Prostate gland (tissue), 2 donors: ENCODE measurements at regions not wholly inside any gene's neighbourhood (a gene's known extent, or its start where the extent isn't known, plus 50 kb on each side); places are given as distances from the start of the nearest gene placed in this dataset.
"Not testable (repeated sequence)": the region's sequence is repeated elsewhere in the genome, so short reads cannot be mapped to it uniquely, and the experiment has no call there.

Experiments used
- DNase-seq: peaks from one replicate; pipeline ENCODE4 v3.0.0-alpha.2; 2019; ENCODE audit warnings: low spot score
- H3K27ac ChIP-seq, 2 donors: fragments of 200-600 bp; sonication (generic); 2 replicates each; pipeline ENCODE4 v1.5.1; 2017 to 2019
- H3K27me3 ChIP-seq: fragments of 200-600 bp; sonication (generic); replicated peaks from 2 replicates; pipeline ENCODE4 v1.5.1; 2019; ENCODE audit not compliant: insufficient read depth
- H3K36me3 ChIP-seq, 2 donors: fragments of 200-600 bp; sonication (generic); 1 replicate in 1 of 2; 2 replicates in 1 of 2; pipeline versions ENCODE4 v1.5.1 to v1.8.1; 2017 to 2019
- H3K4me1 ChIP-seq: fragments of 200-600 bp; sonication (generic); replicated peaks from 2 replicates; pipeline ENCODE4 v1.5.1; 2019
- H3K4me3 ChIP-seq, 2 donors: fragments of 200-600 bp; sonication (generic); 2 replicates each; pipeline ENCODE4 v1.5.1; 2017 to 2019
- H3K9me3 ChIP-seq: fragments of 200-600 bp; sonication (generic); 2 replicates; pipeline ENCODE4 v1.5.1; 2017
- CTCF ChIP-seq, 4 experiments: fragments of 200-600 bp in 2 of 4; fragments of 450-650 bp in 2 of 4; sonication (generic) in 2 of 4; IDR thresholded peaks; 1 replicate in 3 of 4; 2 replicates in 1 of 4; pipeline ENCODE4 v1.5.1; 2016 to 2019; ENCODE audit warnings: antibody characterized with exemption in 4 of 4, mild to moderate bottlenecking in 2 of 4, moderate library complexity in 2 of 4
- POLR2A ChIP-seq: fragments of 450-650 bp; IDR thresholded peaks from one replicate; pipeline ENCODE4 v1.6.1; 2016; ENCODE audit warnings: antibody characterized with exemption, mild to moderate bottlenecking
- POLR2AphosphoS5 ChIP-seq: sonication (generic); formaldehyde crosslinking; IDR thresholded peaks from one replicate; pipeline ENCODE4 v1.6.1; 2017; ENCODE audit warnings: antibody characterized with exemption
- WGBS: methylation state at CpG from one replicate; pipeline ENCODE4 v1.1.5; 2018; 5-methylcytosine and 5-hydroxymethylcytosine counted together
- intact Hi-C: fragments of 100-400 bp; cut with DNase I; formaldehyde crosslinking; loops from one replicate; pipeline ENCODE4 v1.14.2; 2022

- intact Hi-C loops = no loop called here
- no peak for DNase-seq
- H3K4me1 ChIP-seq = no peaks in the 10 kb centered on the region
- no peak overlapping the region for H3K27ac ChIP-seq
- H3K36me3 ChIP-seq = no peaks in the 10 kb centered on the region
- no peak overlapping the region for H3K4me3 ChIP-seq
- 82% methylated on average over 15 of the region's 15 CpGs for WGBS
- no peak for TF ChIP-seq POLR2AphosphoS5
- no peak for TF ChIP-seq CTCF (IDR thresholded peaks at IDR 0.05)
- no peak for TF ChIP-seq POLR2A
- no peaks in the 10 kb centered on the region for H3K9me3 ChIP-seq
- no peaks in the 10 kb centered on the region for H3K27me3 ChIP-seq
These were observed 1036.5 kb upstream of the NOVA1 start for GRCh38 chr14:27634056-27634970.

GRCh38 chr14:27640688-27641087, 1042.9 kb upstream of the NOVA1 start:
- H3K27me3 ChIP-seq, H3K9me3 ChIP-seq, H3K4me1 ChIP-seq, H3K27ac ChIP-seq, H3K36me3 ChIP-seq, H3K4me3 ChIP-seq, DNase-seq, intact Hi-C loops: not testable (repeated sequence)
- WGBS = 100% methylated on average over 1 of the region's 1 CpG

- Histone ChIP-seq H3K4me1 (no peaks in the 10 kb centered on the region), H3K27me3 (no peaks in the 10 kb centered on the region), H3K36me3 (no peaks in the 10 kb centered on the region), H3K4me3 (no peak overlapping the region), H3K9me3 (no peaks in the 10 kb centered on the region), H3K27ac (no peak overlapping the region)
- 82% methylated on average over 1 of the region's 1 CpG for WGBS
- no peak for TF ChIP-seq POLR2AphosphoS5
- no peak for TF ChIP-seq POLR2A
- no peak for TF ChIP-seq CTCF (IDR thresholded peaks at IDR 0.05)
- DNase-seq = no peak
- intact Hi-C loops = no loop called here
These were observed 1044.5 kb upstream of the NOVA1 start for GRCh38 chr14:27642251-27642866.

- H3K27me3 ChIP-seq = no peaks in the 10 kb centered on the region
- WGBS = 47% methylated on average over 1 of the region's 1 CpG
- no peaks in the 10 kb centered on the region for H3K9me3 ChIP-seq
- no peak for DNase-seq
- intact Hi-C loops = no loop called here
- H3K4me3 ChIP-seq = no peak overlapping the region
- no peak for TF ChIP-seq POLR2AphosphoS5
- no peak for TF ChIP-seq CTCF (IDR thresholded peaks at IDR 0.05)
- no peak for TF ChIP-seq POLR2A
- H3K36me3 ChIP-seq = no peaks in the 10 kb centered on the region
- no peak overlapping the region for H3K27ac ChIP-seq
- H3K4me1 ChIP-seq = no peaks in the 10 kb centered on the region
These were observed 1062.8 kb upstream of the NOVA1 start for GRCh38 chr14:27660683-27661082.

GRCh38 chr14:27668531-27668930, 1070.7 kb upstream of the NOVA1 start:
- H3K4me1 ChIP-seq = no peaks in the 10 kb centered on the region
- intact Hi-C loops = no loop called here
- no peak overlapping the region for H3K27ac ChIP-seq
- H3K9me3 ChIP-seq = no peaks in the 10 kb centered on the region
- H3K36me3 ChIP-seq = no peaks in the 10 kb centered on the region
- TF ChIP-seq CTCF (IDR thresholded peaks at IDR 0.05) (no peak), POLR2A (no peak), POLR2AphosphoS5 (no peak)
- H3K27me3 ChIP-seq = no peaks in the 10 kb centered on the region
- no peak for DNase-seq
- no peak overlapping the region for H3K4me3 ChIP-seq
